GM19372 (cell line): ENCODE measurements at regions not wholly inside any gene's neighbourhood (a gene's known extent, or its start where the extent isn't known, plus 50 kb on each side); places are given as distances from the start of the nearest gene placed in this dataset.

ENCODE experiments used
- ATAC-seq: cut with Tn5 transposase; IDR thresholded peaks from one replicate; pipeline ENCODE4 v1.9.1; 2021; ENCODE audit warnings: mild to moderate bottlenecking, low read depth, moderate library complexity; ENCODE audit not compliant: unreplicated experiment

DNA sequence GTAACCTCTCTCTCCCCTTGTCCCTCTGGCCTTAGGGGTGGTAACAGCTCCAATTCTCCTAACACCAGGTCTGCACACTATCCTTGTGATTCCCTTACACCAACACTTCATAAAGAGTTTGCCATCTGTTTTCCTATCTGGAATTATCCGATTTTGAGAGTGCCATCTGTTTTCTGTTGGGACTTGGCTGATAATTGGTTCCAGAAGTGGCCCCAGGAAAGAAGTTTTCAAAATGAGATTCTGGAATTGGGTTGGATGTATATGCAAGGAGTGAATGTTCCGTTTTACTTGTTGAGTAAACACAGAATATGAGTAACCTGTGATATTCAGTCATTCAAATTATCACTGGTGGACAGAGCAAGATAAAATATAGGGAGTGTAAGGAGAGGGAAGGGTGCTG, 134.1 kb upstream of the HS3ST3A1 start:
- no peak for ATAC-seq

DNA sequence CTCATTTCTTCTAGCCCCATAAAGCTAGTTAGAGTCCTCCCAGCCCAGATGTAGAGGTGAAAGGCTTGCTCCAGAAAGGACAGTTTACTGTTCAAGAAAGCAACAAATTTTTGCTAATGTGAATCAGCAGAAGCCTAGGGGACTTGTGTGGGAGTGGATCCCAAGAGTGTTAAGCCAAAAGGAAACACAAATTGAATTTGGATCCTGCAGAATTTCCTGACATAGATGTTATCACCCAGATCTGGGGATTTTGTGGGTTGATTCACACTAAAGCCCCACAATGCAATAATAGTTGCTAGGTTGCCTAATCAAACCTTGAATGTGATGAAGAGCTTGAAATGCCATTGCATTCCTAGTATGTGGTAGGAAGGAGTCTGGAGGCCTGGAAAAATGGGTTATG, 135.2 kb upstream of the HS3ST3A1 start:
- no peak for ATAC-seq

DNA sequence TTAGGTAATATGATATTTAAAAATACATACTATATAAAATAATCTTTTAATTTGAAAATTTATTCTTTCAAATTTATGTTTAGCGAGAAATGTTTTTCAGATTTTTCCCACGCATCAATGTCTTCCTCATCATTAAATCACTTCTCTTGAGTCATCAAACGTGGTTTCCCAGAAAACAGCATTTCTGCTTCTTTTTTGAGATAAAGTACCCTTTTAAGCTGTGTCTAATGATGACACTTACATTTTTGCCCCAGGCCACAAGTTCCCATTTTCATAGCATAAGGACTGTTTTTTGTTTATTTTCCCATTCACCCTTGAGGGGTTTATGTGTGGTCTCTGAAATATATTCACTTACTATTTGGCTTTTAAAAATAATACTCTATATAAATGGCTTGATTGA, 139.0 kb upstream of the HS3ST3A1 start:
- ATAC-seq: no peak

DNA sequence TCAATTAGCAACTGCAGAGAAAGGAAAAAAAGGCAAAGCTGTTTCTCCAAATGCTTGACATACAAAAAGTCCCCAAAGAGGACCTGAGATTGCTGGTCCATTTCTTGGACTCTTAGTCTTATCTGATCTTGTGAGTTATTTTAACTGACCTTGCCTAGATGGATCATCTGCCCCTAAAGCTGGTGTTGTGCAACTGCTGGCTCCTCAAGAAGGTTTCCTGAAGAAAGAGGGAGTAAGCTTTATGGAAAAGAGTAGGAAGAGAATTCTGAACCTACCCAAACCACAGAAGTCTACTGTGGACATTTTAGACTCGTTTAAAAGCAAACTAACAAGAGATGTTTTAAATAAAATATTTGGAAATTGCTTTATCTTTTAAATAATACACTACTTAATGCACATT, 140.0 kb upstream of the HS3ST3A1 start:
- no peak for ATAC-seq

DNA sequence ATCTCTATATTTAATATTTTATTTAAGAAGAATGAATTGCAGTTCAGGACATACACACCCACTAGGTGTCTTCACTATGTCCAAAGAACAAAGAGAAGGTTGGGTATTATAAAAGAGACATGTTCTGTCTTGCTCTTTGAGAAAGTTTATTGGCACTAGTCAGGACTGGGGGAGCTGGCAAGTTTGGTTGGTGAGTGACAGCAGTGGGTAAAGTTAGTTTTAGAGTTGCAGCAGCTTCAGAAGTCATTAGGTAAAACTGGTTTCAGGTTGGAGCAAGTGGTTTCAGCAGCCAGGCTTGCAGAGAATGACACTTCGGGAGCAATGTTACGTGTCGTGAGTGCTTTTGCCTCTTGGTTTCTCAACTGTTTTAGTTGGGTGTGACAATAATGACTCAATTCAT, 142.2 kb upstream of the HS3ST3A1 start:
- no peak for ATAC-seq

DNA sequence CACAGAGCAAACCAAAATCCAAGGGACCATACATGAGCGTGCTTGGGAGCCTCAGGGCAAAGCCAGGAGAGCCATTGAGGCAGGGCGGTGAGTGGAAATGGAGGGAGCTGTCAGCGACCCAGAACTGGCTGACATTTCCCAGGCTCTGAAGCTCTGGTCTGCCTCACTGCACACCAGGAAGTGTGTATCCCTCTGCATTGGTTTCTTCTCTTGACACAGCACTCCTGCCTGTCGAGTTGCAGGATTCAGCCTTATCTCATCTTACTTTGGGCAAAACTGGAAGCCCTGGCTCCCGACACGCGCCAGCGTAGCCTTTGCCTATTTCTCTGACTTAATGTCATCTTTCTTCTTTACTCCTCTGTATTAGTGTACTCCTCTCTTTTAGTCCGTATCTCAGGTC, 144.7 kb upstream of the HS3ST3A1 start:
- no peak for ATAC-seq

DNA sequence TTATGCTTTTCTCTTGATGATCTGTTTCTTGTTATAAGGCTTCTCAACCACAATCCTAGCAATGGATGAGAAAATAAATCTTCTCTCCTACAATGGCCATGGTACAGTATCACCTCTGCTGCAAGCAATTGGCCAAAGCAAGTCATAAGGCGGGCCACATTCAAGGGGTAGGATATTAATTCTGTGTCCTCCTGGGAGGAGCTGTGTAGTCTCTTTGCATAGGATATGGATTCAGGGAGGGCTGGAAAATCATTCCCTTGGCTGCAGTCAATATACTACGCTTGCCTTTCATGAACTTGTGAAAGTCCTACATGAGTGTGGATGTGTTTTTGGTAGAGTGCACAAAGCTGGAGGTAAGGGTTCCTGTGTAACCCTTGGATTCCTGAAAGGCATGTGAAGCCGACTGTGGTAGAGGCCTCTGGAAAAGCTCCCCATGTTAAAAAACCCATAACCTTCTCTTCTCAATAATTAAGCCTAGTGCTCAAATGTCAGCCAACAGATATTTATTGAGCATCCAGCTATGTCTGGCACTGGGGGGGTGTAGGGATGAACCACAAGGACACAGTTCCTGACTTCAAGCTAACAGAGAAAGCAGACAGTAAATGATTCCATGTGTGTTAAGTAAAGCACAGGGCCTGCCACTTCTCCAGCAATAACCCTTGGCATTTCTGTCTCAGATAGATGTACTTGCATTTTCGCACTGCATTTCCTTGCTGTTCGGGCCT, 147.6 kb upstream of the HS3ST3A1 start:
- no peak for ATAC-seq

DNA sequence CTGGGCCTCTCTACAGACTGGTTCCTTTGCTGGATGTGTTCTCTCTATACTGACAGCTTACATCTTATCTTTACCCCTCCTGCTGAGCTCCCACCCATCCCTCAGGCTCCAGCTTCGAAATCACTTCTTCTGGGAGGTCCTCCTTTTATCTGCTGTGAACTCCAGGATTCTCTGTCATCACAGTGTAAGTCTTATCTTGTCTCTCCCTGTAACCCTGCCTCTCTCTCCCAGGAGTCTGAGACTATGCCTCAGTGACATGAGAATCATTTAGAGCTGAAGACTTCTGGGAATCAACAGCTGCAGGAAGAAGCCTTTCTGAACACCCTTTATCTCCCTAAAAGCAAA, 148.1 kb upstream of the HS3ST3A1 start:
- no peak for ATAC-seq

DNA sequence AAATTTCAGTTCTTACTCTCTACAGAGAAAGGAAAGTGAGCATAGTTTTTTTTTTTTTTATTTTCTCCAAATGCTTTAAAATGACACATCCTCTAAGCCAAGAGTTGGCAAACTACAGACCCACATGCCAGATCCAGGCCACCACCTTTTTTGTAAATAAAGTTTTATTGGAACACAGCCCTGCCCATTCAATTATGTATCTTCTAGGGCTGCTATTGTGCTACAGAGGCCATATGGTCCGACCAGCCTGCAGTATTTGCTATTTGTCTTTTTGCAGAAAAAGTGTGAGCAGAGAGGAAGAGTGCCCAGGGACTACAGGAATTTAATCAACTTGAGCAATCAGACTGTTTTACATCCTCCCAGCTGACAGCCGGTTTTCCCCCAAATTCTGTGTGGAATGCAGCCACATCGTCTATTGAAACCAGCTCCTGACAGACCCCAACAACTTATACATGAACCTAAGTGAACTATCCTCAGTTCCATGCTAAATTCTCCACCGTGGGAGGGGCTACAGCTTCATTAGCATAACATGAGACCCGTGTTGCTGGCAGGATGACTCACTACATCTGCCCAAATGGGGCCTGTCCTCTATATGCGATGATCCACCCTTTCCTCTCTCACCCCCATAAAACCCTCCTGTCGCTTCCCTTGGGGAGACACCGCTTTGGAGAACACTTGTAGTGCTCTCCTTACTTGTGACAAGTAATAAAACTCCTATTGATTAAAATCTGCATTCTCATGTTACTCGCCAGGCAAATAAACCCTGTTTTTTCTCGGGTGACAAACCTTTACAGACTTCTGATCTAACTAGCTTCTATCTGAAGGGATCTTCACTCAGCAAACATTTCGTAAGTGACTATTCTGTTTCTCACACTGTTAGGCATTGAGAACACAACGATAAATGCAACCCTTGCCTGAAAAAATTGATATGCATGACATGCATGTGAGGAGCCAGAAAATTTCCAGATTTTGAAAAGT, 149.4 kb upstream of the HS3ST3A1 start:
- ATAC-seq: no peak

DNA sequence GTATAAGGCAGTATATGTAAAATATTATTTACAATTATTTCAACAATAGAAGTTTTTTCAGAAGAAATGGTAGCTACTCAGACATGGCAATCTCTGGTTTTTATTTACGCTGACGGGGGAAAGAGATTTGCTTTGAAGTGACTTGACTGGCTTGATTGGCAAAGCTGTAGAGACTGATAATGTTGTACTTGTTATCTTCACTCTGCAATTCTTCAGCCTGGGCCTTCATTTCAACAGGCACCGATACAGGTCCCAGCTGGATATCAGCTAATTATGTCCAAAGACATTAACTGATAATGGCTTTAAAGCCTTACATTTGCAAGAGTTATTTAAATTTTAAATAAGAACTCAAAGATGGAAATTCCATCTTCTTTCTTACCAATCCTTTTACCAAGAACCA, 151.4 kb upstream of the HS3ST3A1 start:
- no peak for ATAC-seq

DNA sequence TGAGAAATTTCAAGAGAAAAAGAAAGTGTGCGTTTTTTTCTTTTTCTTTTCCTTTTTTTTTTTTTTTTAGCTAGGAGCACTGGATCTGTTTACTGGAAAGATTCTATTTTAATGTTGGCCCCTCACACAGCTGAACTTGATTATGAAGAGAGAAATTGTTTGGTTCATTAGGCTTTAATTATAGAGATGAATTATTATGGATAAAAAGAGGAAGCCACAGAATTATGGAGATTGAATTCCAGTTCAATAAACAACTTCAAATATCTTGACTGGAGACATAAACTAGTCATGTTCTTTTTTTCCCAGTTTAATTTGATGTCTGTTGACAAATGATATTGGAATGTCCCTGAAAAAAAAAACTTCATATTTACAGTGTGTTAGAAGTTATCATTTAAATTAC, 152.0 kb upstream of the HS3ST3A1 start:
- ATAC-seq: no peak

DNA sequence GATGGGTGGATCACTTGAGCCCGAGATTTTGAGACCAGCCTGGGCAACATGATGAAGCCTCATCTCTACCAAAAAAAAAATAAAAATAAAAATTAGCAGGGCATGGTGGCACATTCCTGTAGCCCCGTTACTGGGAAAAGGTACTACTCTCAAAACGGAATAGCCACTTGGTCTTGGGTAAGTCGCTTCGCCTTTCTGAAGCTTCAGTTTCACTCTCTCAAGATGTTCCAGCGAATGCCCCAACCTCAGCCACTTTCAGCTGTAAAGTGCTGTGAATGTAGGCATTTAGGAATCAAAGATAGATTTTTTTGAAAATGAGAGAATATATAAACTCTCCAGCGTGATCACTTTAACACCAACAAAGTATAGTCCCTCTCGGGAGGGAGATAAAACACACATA, 154.1 kb upstream of the HS3ST3A1 start:
- no peak for ATAC-seq

DNA sequence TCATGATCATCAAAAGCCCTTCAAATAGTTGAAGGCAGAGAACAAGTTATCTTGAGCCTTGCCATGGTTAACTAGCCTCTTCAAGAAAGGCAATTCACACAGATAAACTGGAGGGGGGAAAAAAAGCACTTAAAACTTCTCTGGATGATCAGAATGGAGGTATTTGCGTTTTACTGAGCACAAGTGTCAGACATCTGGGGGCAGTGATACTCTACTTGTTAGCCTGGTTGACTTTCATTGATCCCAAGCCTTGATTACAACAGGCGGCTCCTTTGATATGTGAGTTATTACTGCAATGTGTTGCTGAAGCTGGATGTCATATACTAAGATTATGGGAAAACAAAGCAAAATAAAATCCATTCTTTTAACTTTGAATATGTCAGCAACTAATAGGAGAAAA, 155.0 kb upstream of the HS3ST3A1 start:
- no peak for ATAC-seq

DNA sequence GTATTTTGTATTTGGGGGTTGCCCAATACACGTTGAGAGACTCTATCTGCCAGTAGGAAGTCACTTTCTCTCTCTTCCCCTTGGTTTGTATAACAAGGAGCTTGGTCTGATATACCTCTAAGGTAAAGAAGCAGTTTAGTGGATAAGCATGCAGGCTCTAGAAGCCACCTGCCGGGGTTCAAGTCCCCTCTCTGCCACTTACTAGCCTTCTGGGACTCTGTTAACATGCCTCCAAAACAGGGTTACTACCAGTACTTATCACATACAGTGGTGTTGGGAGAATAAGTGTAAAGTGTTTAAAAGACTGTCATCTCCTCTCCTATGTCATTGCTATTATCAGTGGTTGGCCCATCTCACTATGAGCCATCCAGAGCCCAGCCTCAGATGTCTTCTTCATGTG, 156.1 kb upstream of the HS3ST3A1 start:
- ATAC-seq: no peak

DNA sequence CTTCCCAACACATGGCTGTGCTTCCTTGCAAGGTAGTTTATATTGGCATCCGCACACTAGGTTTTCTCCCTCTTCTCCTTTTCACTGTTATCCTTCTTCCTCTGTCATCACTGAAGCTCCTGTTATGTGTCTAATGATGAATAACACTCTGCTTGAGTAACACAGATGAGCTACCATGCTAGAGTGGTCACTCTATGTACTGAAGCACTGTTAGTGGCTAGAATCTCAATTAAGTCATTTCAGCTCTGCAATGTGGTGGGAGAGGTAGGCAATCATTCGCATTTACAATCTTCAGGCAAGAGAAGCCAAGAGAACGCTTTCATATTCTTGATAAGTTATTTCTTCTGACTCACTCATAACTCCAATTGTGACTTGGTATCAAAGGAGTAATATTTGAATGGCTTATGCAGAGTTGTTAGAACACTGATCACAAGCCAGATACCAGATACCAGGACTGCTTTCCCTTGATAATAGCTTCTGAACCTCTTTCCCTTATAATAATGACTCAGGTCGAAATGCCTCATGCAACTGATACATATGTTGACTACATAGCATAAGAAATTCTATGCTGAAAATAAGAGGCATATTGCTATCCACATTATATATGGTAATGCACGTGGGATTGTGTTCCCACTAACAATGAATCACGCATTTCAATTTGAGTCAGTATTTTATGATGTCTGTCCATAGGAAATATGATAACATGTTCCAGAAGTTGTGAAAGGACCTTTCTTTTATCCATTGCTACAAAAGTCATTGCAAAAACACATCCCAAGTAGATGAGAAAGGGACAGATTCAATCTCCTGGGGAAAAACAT, 158.0 kb upstream of the HS3ST3A1 start:
- no peak for ATAC-seq

DNA sequence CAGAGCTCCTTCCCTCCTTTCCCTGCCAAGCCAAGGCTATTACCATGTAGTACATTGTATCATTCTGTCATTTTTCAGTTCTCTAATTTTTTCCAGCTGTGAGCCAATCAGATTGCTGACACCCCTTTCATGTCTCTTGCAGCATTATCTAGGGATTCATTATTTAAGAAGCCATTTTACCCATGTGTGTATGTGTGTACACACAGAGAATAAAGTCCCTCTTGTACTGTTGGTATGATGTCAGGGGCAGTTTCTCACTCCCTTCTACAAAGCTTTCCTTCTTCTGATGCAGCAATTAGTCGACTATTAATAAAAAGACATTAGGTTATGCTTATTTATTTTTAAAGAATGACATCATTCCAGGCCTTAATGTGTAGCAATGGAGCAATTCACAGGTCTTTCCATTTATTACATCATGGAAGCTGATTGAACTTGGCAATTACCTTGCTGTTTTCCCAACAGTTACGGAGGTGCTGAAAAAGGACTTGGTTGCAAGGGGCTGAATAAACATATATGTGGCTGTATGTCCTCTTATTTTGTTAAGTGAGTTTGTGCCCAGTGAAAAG, 159.4 kb upstream of the HS3ST3A1 start:
- no peak for ATAC-seq

DNA sequence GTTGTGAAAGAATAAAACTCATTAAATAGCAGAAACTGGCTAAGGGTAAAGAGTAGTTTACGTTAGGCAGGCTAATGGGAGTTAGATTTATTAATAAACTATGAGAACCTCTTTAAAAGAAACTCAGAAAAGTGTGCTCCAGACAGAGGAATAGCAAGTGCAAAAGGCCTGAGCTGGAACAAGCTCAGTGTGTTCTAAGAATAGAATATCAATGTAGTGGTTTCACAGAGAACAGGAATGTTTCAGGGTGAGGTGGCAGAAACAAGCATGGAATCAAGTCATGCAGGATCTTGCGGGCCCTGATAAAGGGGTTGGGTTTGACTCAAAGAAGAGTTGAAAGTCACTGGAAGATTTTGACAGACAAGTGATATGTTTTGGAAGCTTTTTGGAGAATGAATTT, 164.0 kb upstream of the HS3ST3A1 start:
- ATAC-seq: no peak

DNA sequence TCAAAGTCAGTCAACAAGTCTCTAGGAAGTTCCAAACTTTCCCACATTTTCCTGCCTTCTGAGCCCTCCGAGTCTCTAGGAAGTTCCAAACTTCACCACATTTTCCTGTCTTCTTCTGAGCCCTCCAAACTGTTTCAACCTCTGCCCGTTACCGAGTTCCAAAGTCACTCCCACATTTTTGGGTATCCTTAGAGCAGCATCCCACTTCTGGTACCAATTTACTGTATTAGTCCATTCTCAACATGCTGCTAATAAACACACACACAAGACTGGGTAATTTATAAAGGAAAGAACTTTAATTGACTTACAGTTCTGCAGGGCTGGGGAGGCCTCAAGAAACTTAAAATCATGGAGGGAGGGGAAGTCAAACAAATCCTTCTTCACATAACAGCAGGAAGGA, 169.0 kb upstream of the HS3ST3A1 start:
- ATAC-seq: no peak

DNA sequence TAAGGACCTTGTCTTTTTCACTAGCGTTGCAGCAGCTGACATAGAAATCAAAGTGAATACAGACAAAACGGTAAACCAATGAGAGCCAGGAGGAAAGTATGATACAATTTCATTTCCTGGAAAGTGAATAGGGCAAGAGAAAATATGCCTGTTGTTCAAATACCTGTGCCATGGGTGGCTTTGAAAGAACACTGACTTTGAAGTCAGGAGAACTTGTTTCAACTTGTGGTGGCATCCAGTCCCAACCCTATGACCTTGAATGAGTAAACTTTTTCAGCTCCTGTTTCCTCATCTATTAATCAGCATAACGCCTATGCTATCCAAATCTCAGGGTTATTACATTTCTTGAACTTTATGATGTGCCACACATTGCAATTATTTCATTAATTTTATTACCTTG, 173.7 kb upstream of the HS3ST3A1 start:
- ATAC-seq: no peak

DNA sequence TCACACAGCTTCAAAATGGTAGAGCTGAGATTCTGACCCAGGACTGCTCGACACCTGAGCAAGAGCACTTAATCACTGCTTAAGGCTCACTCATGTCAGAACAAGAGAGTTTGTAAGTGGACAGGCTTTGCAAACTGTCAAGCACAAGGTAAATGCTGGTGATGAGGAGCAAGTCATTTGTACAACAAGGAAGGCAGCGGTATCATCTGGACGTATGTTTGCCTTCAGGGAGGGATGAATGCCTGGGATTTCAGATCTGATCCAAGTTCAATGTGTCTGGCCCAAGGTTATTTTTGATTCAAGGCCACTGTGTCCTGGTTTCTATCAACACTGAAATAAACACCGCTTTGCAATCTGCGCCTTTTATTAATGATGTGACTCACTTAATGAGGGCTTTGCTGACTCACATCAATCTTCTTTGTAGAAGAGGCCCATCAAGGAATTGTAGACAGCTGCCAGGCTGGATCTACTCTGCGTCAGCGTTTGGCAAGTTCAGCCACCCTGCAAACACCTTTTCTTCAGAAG, 174.4 kb upstream of the HS3ST3A1 start:
- no peak for ATAC-seq

DNA sequence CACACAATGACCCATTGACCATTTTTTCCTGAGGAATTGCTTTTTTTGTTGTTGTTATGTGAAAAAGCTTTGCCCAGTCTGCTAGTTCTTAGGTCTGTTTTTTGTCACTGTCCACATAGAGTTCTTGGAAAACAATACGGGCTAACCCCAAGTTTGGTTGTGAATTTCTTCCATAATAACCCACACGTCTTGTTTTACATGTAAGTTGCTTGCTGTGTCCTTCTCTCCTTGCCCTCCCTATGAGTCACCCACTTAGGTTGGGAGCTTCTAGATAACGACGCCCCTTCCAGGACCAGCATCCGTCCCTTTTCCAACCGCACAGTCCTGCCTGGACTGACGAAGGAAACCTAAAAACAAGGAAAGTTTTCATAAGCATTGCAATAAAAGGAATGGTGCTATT, 175.3 kb upstream of the HS3ST3A1 start:
- ATAC-seq: no peak
